ENCODE measurements at regions not wholly inside any gene's neighbourhood (a gene's known extent, or its start where the extent isn't known, plus 50 kb on each side); places are given as distances from the start of the nearest gene placed in this dataset.

DNA sequence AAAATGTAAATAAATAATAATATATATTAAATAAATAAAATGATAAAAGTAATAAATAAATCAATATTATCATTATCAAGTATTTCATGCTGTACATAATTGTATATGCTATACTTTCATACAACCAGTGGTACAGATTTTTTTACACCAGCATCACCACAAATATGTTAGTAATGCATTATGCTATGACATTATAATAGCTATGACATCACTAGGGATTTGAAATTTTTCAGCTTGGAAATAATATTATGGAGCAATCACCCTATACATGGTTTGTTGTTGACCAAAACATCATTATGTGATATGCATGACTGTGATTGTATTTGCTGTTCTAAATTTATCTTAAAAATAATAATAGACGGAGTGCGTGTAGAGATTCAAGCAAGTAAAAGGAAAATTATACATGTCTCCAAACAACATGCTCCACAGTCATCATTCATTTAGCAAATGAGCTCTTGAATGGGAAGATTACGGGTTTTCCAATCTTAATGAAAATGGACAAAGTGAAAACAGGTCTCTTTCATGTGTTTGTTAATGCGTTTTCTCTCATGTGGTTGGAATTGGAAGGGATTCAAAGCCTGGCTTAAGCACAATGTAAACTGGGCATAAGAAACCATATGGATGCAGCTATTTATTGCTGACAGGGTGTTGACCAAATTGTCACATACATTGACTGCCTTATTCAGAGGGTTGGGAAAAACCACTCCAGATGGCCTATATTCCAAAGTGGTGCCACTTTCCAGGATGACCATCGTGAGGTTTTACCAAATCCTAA lies 643.0 kb upstream of the RGMB start:
- no peaks in the 10 kb centered on the region for H3K36me3 Mint-ChIP-seq
- DNase-seq (no peak), ATAC-seq (no peak)
- peaks cover 2 to 6% of the 10 kb centered on the region in 2 donors for H3K9me3 Mint-ChIP-seq
- H3K36me3 ChIP-seq (ENCODE audit: control insufficient read depth, insufficient read depth, low read length) = no peaks in the 10 kb centered on the region
- TF ChIP-seq CTCF (IDR thresholded peaks at IDR 0.05) = no peak
- no peaks in the 10 kb centered on the region for H3K4me1 Mint-ChIP-seq
- no peak overlapping the region for H3K27ac ChIP-seq (ENCODE audit: low read length)
- no peaks in the 10 kb centered on the region for H3K27me3 Mint-ChIP-seq (ENCODE audit: low read depth in 2 of 2)
- no peaks in the 10 kb centered on the region for H3K27me3 ChIP-seq (ENCODE audit: control insufficient read depth, insufficient read depth, low read length)
- no peak overlapping the region for H3K4me3 ChIP-seq (ENCODE audit: low read length)
- intact Hi-C loops (cut with micrococcal nuclease) = no loop called here
- no peaks in the 10 kb centered on the region for H3K9me3 ChIP-seq (ENCODE audit: control insufficient read depth, insufficient read depth, low read length)
- H3K4me3 Mint-ChIP-seq = no peak overlapping the region
- H3K4me1 ChIP-seq (ENCODE audit: control insufficient read depth, insufficient read depth, low read length) = no peaks in the 10 kb centered on the region
- 81% methylated on average over 3 of the region's 5 CpGs for WGBS (ENCODE audit: insufficient coverage)
- H3K27ac Mint-ChIP-seq = no peak overlapping the region

DNA sequence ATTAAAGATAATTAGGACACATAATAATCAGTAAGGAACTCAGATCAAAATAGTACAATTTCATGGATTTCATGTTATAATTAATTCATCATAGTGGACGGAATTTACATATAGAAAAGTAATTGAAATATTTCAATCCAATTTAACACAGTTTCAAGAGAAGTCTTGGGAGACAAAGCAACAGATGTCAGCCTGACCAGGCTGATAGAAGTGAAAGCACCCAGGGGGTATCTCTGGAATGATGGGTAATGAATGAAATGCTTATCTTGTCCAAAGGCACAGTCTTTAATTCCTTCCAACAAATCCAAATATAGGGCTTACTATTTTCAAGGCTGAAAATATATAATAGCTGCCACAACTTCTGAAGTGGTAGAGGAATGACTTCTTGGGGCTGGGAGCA lies 629.3 kb upstream of the RGMB start:
- H3K36me3 Mint-ChIP-seq = no peaks in the 10 kb centered on the region
- peaks cover 3 to 4% of the 10 kb centered on the region in 2 donors for H3K9me3 Mint-ChIP-seq
- ATAC-seq = no peak
- no CpG with 5 or more reads among the region's 1 CpG for WGBS (ENCODE audit: insufficient coverage)
- no peaks in the 10 kb centered on the region for H3K4me1 ChIP-seq (ENCODE audit: control insufficient read depth, insufficient read depth, low read length)
- H3K4me3 ChIP-seq (ENCODE audit: low read length) = no peak overlapping the region
- intact Hi-C loops (cut with micrococcal nuclease) = no loop called here
- no peaks in the 10 kb centered on the region for H3K36me3 ChIP-seq (ENCODE audit: control insufficient read depth, insufficient read depth, low read length)
- H3K27ac Mint-ChIP-seq = no peak overlapping the region
- H3K9me3 ChIP-seq (ENCODE audit: control insufficient read depth, insufficient read depth, low read length) = no peaks in the 10 kb centered on the region
- TF ChIP-seq CTCF (IDR thresholded peaks at IDR 0.05) = no peak
- H3K4me3 Mint-ChIP-seq = no peak overlapping the region
- H3K27me3 ChIP-seq (ENCODE audit: control insufficient read depth, insufficient read depth, low read length) = no peaks in the 10 kb centered on the region
- no peak overlapping the region for H3K27ac ChIP-seq (ENCODE audit: low read length)
- no peak for DNase-seq
- H3K27me3 Mint-ChIP-seq (ENCODE audit: low read depth in 2 of 2) = no peaks in the 10 kb centered on the region
- no peaks in the 10 kb centered on the region for H3K4me1 Mint-ChIP-seq

DNA sequence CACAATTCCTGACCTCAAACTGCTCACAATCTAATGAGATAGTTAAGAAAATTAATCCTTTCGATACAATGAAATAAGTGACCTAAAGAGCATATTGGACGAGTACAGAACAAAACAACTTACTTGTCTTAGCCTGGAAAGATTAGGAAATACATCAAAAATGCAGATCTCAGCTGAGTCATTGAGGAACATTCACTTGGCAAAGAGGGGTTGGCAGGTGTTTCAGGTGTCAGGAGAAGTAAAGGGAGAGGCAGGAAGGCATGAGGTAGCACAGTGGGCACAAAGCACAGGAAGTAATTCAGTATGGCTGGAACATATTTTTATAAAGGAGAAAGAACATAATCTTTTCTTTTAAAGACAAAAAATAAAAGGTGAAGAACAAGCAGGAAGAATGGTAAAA lies 628.8 kb upstream of the RGMB start:
- Histone ChIP-seq H3K27ac (ENCODE audit: low read length) (no peak overlapping the region), H3K36me3 (ENCODE audit: control insufficient read depth, insufficient read depth, low read length) (no peaks in the 10 kb centered on the region), H3K4me3 (ENCODE audit: low read length) (no peak overlapping the region), H3K27me3 (ENCODE audit: control insufficient read depth, insufficient read depth, low read length) (no peaks in the 10 kb centered on the region), H3K4me1 (ENCODE audit: control insufficient read depth, insufficient read depth, low read length) (no peaks in the 10 kb centered on the region), H3K9me3 (ENCODE audit: control insufficient read depth, insufficient read depth, low read length) (no peaks in the 10 kb centered on the region)
- ATAC-seq (no peak), DNase-seq (no peak)
- intact Hi-C loops (cut with micrococcal nuclease) = no loop called here
- no peak for TF ChIP-seq CTCF (IDR thresholded peaks at IDR 0.05)
- no peak overlapping the region for H3K4me3 Mint-ChIP-seq
- no peak overlapping the region for H3K27ac Mint-ChIP-seq
- H3K4me1 Mint-ChIP-seq = no peaks in the 10 kb centered on the region
- WGBS (ENCODE audit: insufficient coverage) = 81% methylated on average over 2 of the region's 2 CpGs
- H3K9me3 Mint-ChIP-seq = peaks cover 4% of the 10 kb centered on the region in 2 donors
- no peaks in the 10 kb centered on the region for H3K36me3 Mint-ChIP-seq
- no peaks in the 10 kb centered on the region for H3K27me3 Mint-ChIP-seq (ENCODE audit: low read depth in 2 of 2)

GRCh38 chr5:98157368-98157767 lies 616.1 kb upstream of the RGMB start:
- H3K36me3 ChIP-seq (ENCODE audit: control insufficient read depth, insufficient read depth, low read length) = no peaks in the 10 kb centered on the region
- intact Hi-C loops (cut with micrococcal nuclease) = no loop called here
- no peaks in the 10 kb centered on the region for H3K27me3 ChIP-seq (ENCODE audit: control insufficient read depth, insufficient read depth, low read length)
- H3K4me1 ChIP-seq (ENCODE audit: control insufficient read depth, insufficient read depth, low read length) = no peaks in the 10 kb centered on the region
- TF ChIP-seq CTCF (IDR thresholded peaks at IDR 0.05) = no peak
- H3K36me3 Mint-ChIP-seq = no peaks in the 10 kb centered on the region
- DNase-seq (no peak), ATAC-seq (no peak)
- H3K9me3 ChIP-seq (ENCODE audit: control insufficient read depth, insufficient read depth, low read length) = no peaks in the 10 kb centered on the region
- WGBS (ENCODE audit: insufficient coverage) = 82% methylated on average over 4 of the region's 4 CpGs
- no peak overlapping the region for H3K4me3 Mint-ChIP-seq
- no peak overlapping the region for H3K27ac ChIP-seq (ENCODE audit: low read length)
- H3K27me3 Mint-ChIP-seq (ENCODE audit: low read depth in 2 of 2) = no peaks in the 10 kb centered on the region
- peaks cover 5 to 9% of the 10 kb centered on the region in 2 donors for H3K9me3 Mint-ChIP-seq
- no peaks in the 10 kb centered on the region for H3K4me1 Mint-ChIP-seq
- H3K27ac Mint-ChIP-seq = no peak overlapping the region
- no peak overlapping the region for H3K4me3 ChIP-seq (ENCODE audit: low read length)
